ENCODE measurements at regions not wholly inside any gene's neighbourhood (a gene's known extent, or its start where the extent isn't known, plus 50 kb on each side); places are given as distances from the start of the nearest gene placed in this dataset.

DNA sequence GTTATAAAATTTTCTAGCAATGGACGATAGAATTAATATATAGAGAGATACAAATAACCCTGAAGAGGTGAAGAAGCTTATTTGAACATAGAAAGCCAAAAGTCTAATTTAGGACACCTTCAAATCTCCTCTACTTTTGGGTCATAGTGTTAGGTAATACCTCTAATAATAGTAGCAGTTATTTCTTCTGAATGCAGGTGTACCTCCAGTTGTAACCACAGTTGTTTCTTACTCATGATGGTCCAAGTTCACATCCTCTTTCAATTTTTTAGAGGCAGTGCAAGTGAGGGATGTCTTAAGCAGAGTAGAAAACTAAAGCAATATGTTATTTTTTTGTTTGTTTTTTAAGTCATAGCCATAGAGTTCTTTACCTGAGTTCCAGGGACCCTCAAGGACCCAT lies 429.5 kb downstream of the CCDC85A start:
- TF ChIP-seq, protein P1, sequence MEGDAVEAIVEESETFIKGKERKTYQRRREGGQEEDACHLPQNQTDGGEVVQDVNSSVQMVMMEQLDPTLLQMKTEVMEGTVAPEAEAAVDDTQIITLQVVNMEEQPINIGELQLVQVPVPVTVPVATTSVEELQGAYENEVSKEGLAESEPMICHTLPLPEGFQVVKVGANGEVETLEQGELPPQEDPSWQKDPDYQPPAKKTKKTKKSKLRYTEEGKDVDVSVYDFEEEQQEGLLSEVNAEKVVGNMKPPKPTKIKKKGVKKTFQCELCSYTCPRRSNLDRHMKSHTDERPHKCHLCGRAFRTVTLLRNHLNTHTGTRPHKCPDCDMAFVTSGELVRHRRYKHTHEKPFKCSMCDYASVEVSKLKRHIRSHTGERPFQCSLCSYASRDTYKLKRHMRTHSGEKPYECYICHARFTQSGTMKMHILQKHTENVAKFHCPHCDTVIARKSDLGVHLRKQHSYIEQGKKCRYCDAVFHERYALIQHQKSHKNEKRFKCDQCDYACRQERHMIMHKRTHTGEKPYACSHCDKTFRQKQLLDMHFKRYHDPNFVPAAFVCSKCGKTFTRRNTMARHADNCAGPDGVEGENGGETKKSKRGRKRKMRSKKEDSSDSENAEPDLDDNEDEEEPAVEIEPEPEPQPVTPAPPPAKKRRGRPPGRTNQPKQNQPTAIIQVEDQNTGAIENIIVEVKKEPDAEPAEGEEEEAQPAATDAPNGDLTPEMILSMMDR (IDR thresholded peaks at IDR 0.05), result no peak
- TF ChIP-seq POLR2AphosphoS5 (IDR thresholded peaks at IDR 0.05; ENCODE audit: low read depth, low read length) (no peak), SIN3A (IDR thresholded peaks at IDR 0.05; ENCODE audit: borderline replicate concordance, insufficient read depth, low read depth, low read length) (no peak), TCF7L2 (IDR thresholded peaks at IDR 0.05; ENCODE audit: low read depth, low read length) (no peak)

Measured in Panc1 (cell line).